BLaER1 (cell line): ENCODE measurements at regions not wholly inside any gene's neighbourhood (a gene's known extent, or its start where the extent isn't known, plus 50 kb on each side); places are given as distances from the start of the nearest gene placed in this dataset.
"Not testable (repeated sequence)": the region's sequence is repeated elsewhere in the genome, so short reads cannot be mapped to it uniquely, and the experiment has no call there.

Experiments used
- H3K27ac ChIP-seq: shearing (Covaris generic); formaldehyde crosslinking; 2 replicates; pipeline ENCODE4 v1.8.1; 2022
- H3K27me3 ChIP-seq: shearing (Covaris generic); formaldehyde crosslinking; 2 replicates; pipeline ENCODE4 v1.8.1; 2022
- H3K36me3 ChIP-seq: shearing (Covaris generic); formaldehyde crosslinking; 2 replicates; pipeline ENCODE4 v1.8.1; 2022
- H3K4me1 ChIP-seq: shearing (Covaris generic); formaldehyde crosslinking; 2 replicates; pipeline ENCODE4 v1.8.1; 2022
- H3K4me2 ChIP-seq: shearing (Covaris generic); formaldehyde crosslinking; 2 replicates; pipeline ENCODE4 v1.8.1; 2022
- H3K4me3 ChIP-seq: shearing (Covaris generic); formaldehyde crosslinking; 2 replicates; pipeline ENCODE4 v1.8.1; 2022
- H3K9ac ChIP-seq: shearing (Covaris generic); formaldehyde crosslinking; 2 replicates; pipeline ENCODE4 v1.8.1; 2022
- H3K9me3 ChIP-seq: shearing (Covaris generic); formaldehyde crosslinking; 2 replicates; pipeline ENCODE4 v1.8.1; 2022
- H4K20me1 ChIP-seq: shearing (Covaris generic); formaldehyde crosslinking; 2 replicates; pipeline ENCODE4 v1.8.1; 2022
- Cebpa-rat ChIP-seq: shearing (Covaris generic); IDR thresholded peaks from 2 replicates; pipeline ENCODE4 v1.8.1; 2022

DNA sequence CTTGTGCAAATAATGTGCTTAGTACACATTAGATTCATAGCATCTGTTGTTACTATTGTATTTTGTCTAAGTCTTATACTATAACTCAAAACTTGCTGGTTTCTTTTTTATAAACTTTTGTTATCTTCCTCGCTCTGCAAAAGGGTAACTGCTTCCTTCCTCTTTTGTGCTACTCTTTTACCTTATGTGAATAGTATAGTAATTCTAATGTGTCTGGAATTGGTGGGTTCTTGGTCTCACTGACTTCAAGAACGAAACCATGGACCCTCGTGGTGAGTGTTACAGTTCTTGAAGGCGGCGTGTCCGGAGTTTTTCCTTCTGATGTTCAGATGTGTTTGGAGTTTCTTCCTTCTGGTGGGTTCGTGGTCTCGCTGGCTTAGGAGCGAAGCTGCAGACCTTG lies 563.1 kb upstream of the LUZP2 start:
- Histone ChIP-seq H3K36me3 (no peaks in the 10 kb centered on the region), H3K27ac (no peak overlapping the region), H3K9ac (no peak overlapping the region), H4K20me1 (no peaks in the 10 kb centered on the region), H3K9me3 (peaks cover 8% of the 10 kb centered on the region), H3K4me1 (no peaks in the 10 kb centered on the region), H3K27me3 (no peaks in the 10 kb centered on the region), H3K4me3 (no peak overlapping the region), H3K4me2 (no peak overlapping the region)
- TF ChIP-seq Cebpa-rat: no peak

- not testable (repeated sequence) for H3K4me3 ChIP-seq, H4K20me1 ChIP-seq, H3K9ac ChIP-seq, H3K27me3 ChIP-seq, H3K4me1 ChIP-seq, H3K27ac ChIP-seq, H3K9me3 ChIP-seq, H3K4me2 ChIP-seq, H3K36me3 ChIP-seq
Observed at GRCh38 chr11:23934671-23935270, 562.1 kb upstream of the LUZP2 start.

DNA sequence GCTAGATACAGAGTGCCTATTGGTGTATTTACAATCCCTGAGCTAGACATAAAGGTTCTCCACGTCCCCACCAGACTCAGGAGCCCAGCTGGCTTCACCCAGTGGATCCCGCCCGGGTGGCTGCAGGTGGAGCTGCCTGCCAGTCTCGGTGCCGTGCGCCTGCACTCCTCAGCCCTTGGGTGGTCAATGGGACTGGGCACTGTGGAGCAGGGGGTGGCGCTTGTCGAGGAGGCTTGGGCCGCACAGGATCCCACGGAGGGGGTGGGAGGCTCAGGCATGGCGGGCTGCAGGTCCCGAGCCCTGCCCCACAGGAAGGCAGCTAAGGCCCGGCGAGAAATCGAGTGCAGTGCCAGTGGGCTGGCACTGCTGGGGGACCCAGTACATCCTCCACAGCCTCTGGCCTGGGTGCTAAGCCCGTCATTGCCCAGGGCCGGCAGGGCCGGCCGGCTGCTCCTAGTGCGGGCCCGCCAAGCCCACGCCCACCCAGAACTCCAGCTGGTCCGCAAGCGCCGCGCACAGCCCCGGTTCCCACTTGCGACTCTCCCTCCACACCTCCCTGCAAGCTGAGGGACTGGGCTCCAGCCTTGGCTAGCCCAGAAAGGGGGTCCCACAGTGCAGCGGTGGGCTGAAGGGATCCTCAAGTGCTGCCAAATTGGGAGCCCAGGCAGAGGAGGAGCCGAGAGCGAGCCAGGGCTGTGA lies 554.6 kb upstream of the LUZP2 start:
- H3K9me3 ChIP-seq, H3K4me1 ChIP-seq, H3K4me2 ChIP-seq, H3K4me3 ChIP-seq, H3K36me3 ChIP-seq, H4K20me1 ChIP-seq, H3K9ac ChIP-seq, H3K27ac ChIP-seq, H3K27me3 ChIP-seq: not testable (repeated sequence)

DNA sequence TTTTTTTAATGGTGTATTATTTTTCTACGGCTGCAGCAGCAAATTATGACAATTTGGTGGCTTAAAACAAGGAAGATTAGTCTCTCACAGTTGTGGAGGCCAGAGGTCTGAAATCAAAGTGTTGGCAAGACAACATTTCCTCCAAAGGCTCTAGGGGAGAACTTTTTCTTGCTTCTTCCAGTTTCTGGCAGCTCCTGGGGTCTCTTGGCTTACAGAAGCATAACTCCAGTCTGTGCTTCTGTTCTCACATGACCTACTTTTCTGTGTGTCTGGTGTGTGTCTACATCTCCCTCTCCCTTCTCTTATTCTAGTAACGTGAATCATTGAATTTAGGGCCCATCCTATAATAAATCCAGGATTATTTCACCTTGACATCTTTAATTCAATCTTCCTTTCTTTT lies 551.9 kb upstream of the LUZP2 start:
- H3K9me3 ChIP-seq: no peaks in the 10 kb centered on the region
- H3K4me3 ChIP-seq: no peak overlapping the region
- H4K20me1 ChIP-seq: no peaks in the 10 kb centered on the region
- no peaks in the 10 kb centered on the region for H3K4me1 ChIP-seq
- H3K27me3 ChIP-seq: no peaks in the 10 kb centered on the region
- H3K9ac ChIP-seq: no peak overlapping the region
- TF ChIP-seq Cebpa-rat: no peak
- no peak overlapping the region for H3K4me2 ChIP-seq
- H3K36me3 ChIP-seq: no peaks in the 10 kb centered on the region
- H3K27ac ChIP-seq: no peak overlapping the region

- H3K4me2 ChIP-seq: no peak overlapping the region
- no peaks in the 10 kb centered on the region for H4K20me1 ChIP-seq
- H3K27ac ChIP-seq: no peak overlapping the region
- no peak for TF ChIP-seq Cebpa-rat
- no peak overlapping the region for H3K9ac ChIP-seq
- no peaks in the 10 kb centered on the region for H3K27me3 ChIP-seq
- H3K9me3 ChIP-seq: no peaks in the 10 kb centered on the region
- H3K4me1 ChIP-seq: no peaks in the 10 kb centered on the region
- no peaks in the 10 kb centered on the region for H3K36me3 ChIP-seq
- no peak overlapping the region for H3K4me3 ChIP-seq
Observed at GRCh38 chr11:23947883-23948282, 549.0 kb upstream of the LUZP2 start.

DNA sequence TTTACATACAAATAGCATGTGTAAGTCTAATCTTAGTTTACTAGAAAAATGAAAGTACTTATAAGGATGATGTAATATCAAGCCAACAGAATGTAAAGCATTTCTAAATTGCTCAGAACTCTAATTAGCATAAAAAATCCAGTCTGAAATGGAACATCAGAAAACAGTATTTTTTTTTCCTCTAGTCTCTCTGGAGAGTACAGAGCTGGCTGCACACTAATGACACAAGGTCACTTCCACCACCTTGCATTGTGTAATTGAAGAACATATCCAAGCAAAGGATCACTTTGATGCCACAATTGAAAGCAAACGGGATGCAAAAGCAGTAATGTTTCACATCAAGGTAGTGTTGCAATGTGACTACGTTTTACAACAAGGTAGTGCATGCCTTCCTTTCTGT lies 548.0 kb upstream of the LUZP2 start:
- Histone ChIP-seq H3K36me3 (no peaks in the 10 kb centered on the region), H3K4me3 (no peak overlapping the region), H3K4me2 (no peak overlapping the region), H3K9ac (no peak overlapping the region), H4K20me1 (no peaks in the 10 kb centered on the region), H3K27me3 (no peaks in the 10 kb centered on the region), H3K9me3 (no peaks in the 10 kb centered on the region), H3K4me1 (no peaks in the 10 kb centered on the region), H3K27ac (no peak overlapping the region)
- TF ChIP-seq Cebpa-rat: no peak

GRCh38 chr11:23953951-23954710 lies 542.7 kb upstream of the LUZP2 start:
- TF ChIP-seq Cebpa-rat: no peak
- Histone ChIP-seq H3K4me1 (no peaks in the 10 kb centered on the region), H3K9ac (no peak overlapping the region), H3K4me3 (no peak overlapping the region), H3K27ac (no peak overlapping the region), H3K9me3 (no peaks in the 10 kb centered on the region), H3K27me3 (no peaks in the 10 kb centered on the region), H3K36me3 (no peaks in the 10 kb centered on the region), H4K20me1 (no peaks in the 10 kb centered on the region), H3K4me2 (no peak overlapping the region)

DNA sequence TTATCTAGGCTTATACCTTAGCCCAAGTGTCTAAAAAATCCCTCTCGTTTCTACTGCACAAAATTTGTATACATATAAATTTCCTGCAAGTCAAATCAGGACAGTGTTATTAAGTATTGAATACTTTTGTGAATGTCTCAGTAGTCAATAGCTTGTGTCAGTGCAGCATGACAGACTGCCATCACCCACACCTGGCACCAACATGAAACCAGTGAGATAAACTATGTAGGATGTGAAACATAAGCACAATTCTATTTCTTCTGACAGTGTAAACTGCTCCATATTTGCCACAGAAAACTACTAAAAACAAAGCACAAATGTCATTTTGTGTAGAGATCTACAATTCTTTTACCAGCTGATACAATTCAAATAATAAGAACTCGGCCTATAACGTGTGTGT lies 542.1 kb upstream of the LUZP2 start:
- no peaks in the 10 kb centered on the region for H3K9me3 ChIP-seq

DNA sequence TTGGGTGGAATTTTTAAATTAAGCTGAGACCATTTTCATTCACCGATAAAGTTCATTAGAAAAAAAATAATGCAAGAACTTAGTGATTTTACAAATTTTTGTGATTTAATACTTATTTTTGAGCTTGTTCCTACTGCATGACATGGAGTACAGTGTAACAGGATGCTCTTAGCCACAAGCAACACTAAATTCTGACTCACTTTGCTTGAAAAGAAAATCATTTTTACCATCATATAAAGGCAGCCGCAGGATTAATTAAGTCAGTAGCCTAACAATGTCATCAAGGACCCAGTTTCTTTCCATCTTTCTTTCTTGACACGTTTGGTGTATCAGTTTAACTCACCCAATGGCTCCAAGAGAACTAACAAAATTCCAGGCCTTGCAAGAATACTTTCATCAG lies 540.3 kb upstream of the LUZP2 start:
- no peak for TF ChIP-seq Cebpa-rat

More for the DNA sequence above, 542.1 kb upstream of the LUZP2 start:
- Histone ChIP-seq H3K36me3 (no peaks in the 10 kb centered on the region), H3K9ac (no peak overlapping the region), H4K20me1 (no peaks in the 10 kb centered on the region), H3K4me2 (no peak overlapping the region), H3K27me3 (no peaks in the 10 kb centered on the region), H3K4me1 (no peaks in the 10 kb centered on the region), H3K4me3 (no peak overlapping the region), H3K27ac (no peak overlapping the region)
- no peak for TF ChIP-seq Cebpa-rat

GRCh38 chr11:23957314-23957713 lies 539.5 kb upstream of the LUZP2 start:
- no peak for TF ChIP-seq Cebpa-rat
- H3K9me3 ChIP-seq: no peaks in the 10 kb centered on the region
- H3K27ac ChIP-seq: no peak overlapping the region

More for the DNA sequence above, 540.3 kb upstream of the LUZP2 start:
- Histone ChIP-seq H3K27ac (no peak overlapping the region), H3K4me3 (no peak overlapping the region), H4K20me1 (no peaks in the 10 kb centered on the region), H3K4me1 (no peaks in the 10 kb centered on the region), H3K27me3 (no peaks in the 10 kb centered on the region), H3K4me2 (no peak overlapping the region), H3K9me3 (no peaks in the 10 kb centered on the region), H3K36me3 (no peaks in the 10 kb centered on the region), H3K9ac (no peak overlapping the region)

More at GRCh38 chr11:23957314-23957713, 539.5 kb upstream of the LUZP2 start:
- Histone ChIP-seq H3K4me1 (no peaks in the 10 kb centered on the region), H3K4me3 (no peak overlapping the region), H3K27me3 (no peaks in the 10 kb centered on the region), H3K4me2 (no peak overlapping the region), H4K20me1 (no peaks in the 10 kb centered on the region), H3K36me3 (no peaks in the 10 kb centered on the region), H3K9ac (no peak overlapping the region)
